ENCODE measurements at regions not wholly inside any gene's neighbourhood (a gene's known extent, or its start where the extent isn't known, plus 50 kb on each side); places are given as distances from the start of the nearest gene placed in this dataset.
"Not testable (repeated sequence)": the region's sequence is repeated elsewhere in the genome, so short reads cannot be mapped to it uniquely, and the experiment has no call there.

- no peak for DNase-seq (ENCODE audit: low read depth)
Observed at GRCh38 chr9:110114859-110115201, 93.1 kb downstream of the C9orf152 start.

GRCh38 chr9:110115341-110115820 lies 92.6 kb downstream of the C9orf152 start:
- DNase-seq (ENCODE audit: low read depth), result peak; percentile 64

GRCh38 chr9:110115826-110116542 lies 92.0 kb downstream of the C9orf152 start:
- no peak for DNase-seq (ENCODE audit: low read depth)

- DNase-seq (ENCODE audit: low read depth), result peak; percentile 72
Observed at GRCh38 chr9:110116543-110116885, 91.4 kb downstream of the C9orf152 start.

GRCh38 chr9:110121170-110121569 lies 86.8 kb downstream of the C9orf152 start:
- no peak for DNase-seq (ENCODE audit: low read depth)

GRCh38 chr9:110123341-110124095 lies 84.4 kb downstream of the C9orf152 start:
- no peak for DNase-seq (ENCODE audit: low read depth)

- no peak for DNase-seq (ENCODE audit: low read depth)
Observed at GRCh38 chr9:110124439-110124838, 83.5 kb downstream of the C9orf152 start.

- DNase-seq (ENCODE audit: low read depth), result peak; percentile 88
Observed at GRCh38 chr9:110125207-110125751, 82.7 kb downstream of the C9orf152 start.

GRCh38 chr9:110125763-110126351 lies 82.1 kb downstream of the C9orf152 start:
- peak; percentile 61 for DNase-seq (ENCODE audit: low read depth)

- no peak for DNase-seq (ENCODE audit: low read depth)
Observed at GRCh38 chr9:110126499-110126941, 81.4 kb downstream of the C9orf152 start.

GRCh38 chr9:110126986-110127864 lies 80.7 kb downstream of the C9orf152 start:
- DNase-seq (ENCODE audit: low read depth), result peak; percentile 73

- DNase-seq (ENCODE audit: low read depth), result no peak
Observed at GRCh38 chr9:110128664-110129329, 79.2 kb downstream of the C9orf152 start.

- no peak for DNase-seq (ENCODE audit: low read depth)
Observed at GRCh38 chr9:110129425-110129824, 78.5 kb downstream of the C9orf152 start.

- DNase-seq (ENCODE audit: low read depth), result no peak
Observed at GRCh38 chr9:110130211-110130610, 77.7 kb downstream of the C9orf152 start.

GRCh38 chr9:110130791-110131416 lies 77.1 kb downstream of the C9orf152 start:
- no peak for DNase-seq (ENCODE audit: low read depth)

- no peak for DNase-seq (ENCODE audit: low read depth)
Observed at GRCh38 chr9:110131499-110131898, 76.5 kb downstream of the C9orf152 start.

GRCh38 chr9:110132531-110132930 lies 75.4 kb downstream of the C9orf152 start:
- DNase-seq (ENCODE audit: low read depth), result not testable (repeated sequence)

- DNase-seq (ENCODE audit: low read depth), result no peak
Observed at GRCh38 chr9:110133059-110133458, 74.9 kb downstream of the C9orf152 start.

GRCh38 chr9:110133608-110134210 lies 74.2 kb downstream of the C9orf152 start:
- no peak for DNase-seq (ENCODE audit: low read depth)

GRCh38 chr9:110135846-110136245 lies 72.1 kb downstream of the C9orf152 start:
- DNase-seq (ENCODE audit: low read depth), result no peak
